H9 (cell line): ENCODE measurements at regions not wholly inside any gene's neighbourhood (a gene's known extent, or its start where the extent isn't known, plus 50 kb on each side); places are given as distances from the start of the nearest gene placed in this dataset.

Experiments used
- DNase-seq: peaks from one replicate; pipeline ENCODE4 v3.0.0-alpha.2; 2017
- H2AFZ ChIP-seq: one replicate; pipeline ENCODE4 v1.6.1; 2013; ENCODE audit warnings: mild to moderate bottlenecking, low read length, control low read depth, moderate library complexity
- H2AK5ac ChIP-seq: 2 replicates; pipeline ENCODE4 v1.6.1; 2013; ENCODE audit warnings: low read length, control low read depth, mixed read lengths; ENCODE audit not compliant: insufficient read length
- H2BK120ac ChIP-seq: one replicate; pipeline ENCODE4 v1.6.1; 2013; ENCODE audit warnings: low read depth, mild to moderate bottlenecking, low read length, control low read depth, inconsistent platforms; ENCODE audit not compliant: poor library complexity, severe bottlenecking
- H2BK12ac ChIP-seq: 2 replicates; pipeline ENCODE4 v1.6.1; 2013; ENCODE audit warnings: low read length, control low read depth, mixed read lengths, low read depth; ENCODE audit not compliant: insufficient read length
- H2BK15ac ChIP-seq: 2 replicates; pipeline ENCODE4 v1.6.1; 2013; ENCODE audit warnings: low read depth, low read length, control low read depth
- H2BK20ac ChIP-seq: one replicate; pipeline ENCODE4 v1.6.1; 2013; ENCODE audit warnings: low read depth, mild to moderate bottlenecking, low read length, control low read depth, inconsistent platforms; ENCODE audit not compliant: poor library complexity, severe bottlenecking
- H2BK5ac ChIP-seq: 2 replicates; pipeline ENCODE4 v1.6.1; 2013; ENCODE audit warnings: low read length, control low read depth, mixed read lengths; ENCODE audit not compliant: insufficient read length
- H3K14ac ChIP-seq: 2 replicates; pipeline ENCODE4 v1.6.1; 2013; ENCODE audit warnings: low read length, control low read depth; ENCODE audit not compliant: insufficient read depth
- H3K18ac ChIP-seq: 2 replicates; pipeline ENCODE4 v1.6.1; 2013; ENCODE audit warnings: low read depth, mild to moderate bottlenecking, mixed read lengths, low read length, control low read depth; ENCODE audit not compliant: insufficient read length
- H3K23ac ChIP-seq: 2 replicates; pipeline ENCODE4 v1.6.1; 2013; ENCODE audit warnings: low read length, control low read depth, mixed read lengths, low read depth; ENCODE audit not compliant: insufficient read length
- H3K23me2 ChIP-seq: 2 replicates; pipeline ENCODE4 v1.6.1; 2013; ENCODE audit warnings: low read depth, mild to moderate bottlenecking, mixed read lengths, low read length, control low read depth; ENCODE audit not compliant: insufficient read length, poor library complexity, severe bottlenecking
- H3K27ac ChIP-seq: 2 replicates; pipeline ENCODE4 v1.5.1; 2013; ENCODE audit warnings: low read length, control low read depth, mixed read lengths, low read depth; ENCODE audit not compliant: insufficient read length
- H3K27me3 ChIP-seq: 2 replicates; pipeline ENCODE4 v1.6.1; 2013; ENCODE audit warnings: low read length, control low read depth, inconsistent platforms; ENCODE audit not compliant: insufficient read depth
- H3K4ac ChIP-seq: 2 replicates; pipeline ENCODE4 v1.6.1; 2013; ENCODE audit warnings: low read depth, mild to moderate bottlenecking, control low read depth, inconsistent platforms, low read length, moderate library complexity
- H3K4me1 ChIP-seq: 2 replicates; pipeline ENCODE4 v1.6.1; 2013; ENCODE audit warnings: low read length, control low read depth, inconsistent platforms; ENCODE audit not compliant: insufficient read depth
- H3K4me2 ChIP-seq: 2 replicates; pipeline ENCODE4 v1.6.1; 2013; ENCODE audit warnings: low read length, control low read depth, mixed read lengths; ENCODE audit not compliant: insufficient read length, insufficient read depth
- H3K56ac ChIP-seq: 2 replicates; pipeline ENCODE4 v1.6.1; 2013; ENCODE audit warnings: low read depth, mild to moderate bottlenecking, mixed read lengths, low read length, control low read depth; ENCODE audit not compliant: insufficient read length
- H3K79me1 ChIP-seq: 2 replicates; pipeline ENCODE4 v1.6.1; 2013; ENCODE audit warnings: low read depth, mild to moderate bottlenecking, moderate library complexity, low read length, control low read depth, inconsistent platforms; ENCODE audit not compliant: insufficient read depth, poor library complexity, severe bottlenecking
- H3K79me2 ChIP-seq: 2 replicates; pipeline ENCODE4 v1.6.1; 2013; ENCODE audit warnings: low read length, control low read depth, inconsistent platforms; ENCODE audit not compliant: insufficient read depth
- H3K9ac ChIP-seq: 2 replicates; pipeline ENCODE4 v1.6.1; 2013; ENCODE audit warnings: low read length, control low read depth, mixed read lengths; ENCODE audit not compliant: insufficient read length; ENCODE audit errors: extremely low read depth
- H3K9me3 ChIP-seq: one replicate; pipeline ENCODE4 v1.6.1; 2013; ENCODE audit warnings: low read depth, low read length, inconsistent platforms; ENCODE audit not compliant: control insufficient read depth
- H3T11ph ChIP-seq: one replicate; pipeline ENCODE4 v1.6.1; 2013; ENCODE audit warnings: mild to moderate bottlenecking, low read length, control low read depth, inconsistent platforms
- H4K20me1 ChIP-seq: one replicate; pipeline ENCODE4 v1.6.1; 2013; ENCODE audit not compliant: control insufficient read depth, insufficient read length, insufficient read depth
- H4K5ac ChIP-seq: 2 replicates; pipeline ENCODE4 v1.6.1; 2013; ENCODE audit warnings: low read depth, mild to moderate bottlenecking, mixed read lengths, low read length, control low read depth; ENCODE audit not compliant: insufficient read length
- H4K8ac ChIP-seq: replicated peaks from 2 replicates; pipeline ENCODE4 v1.6.1; 2013; ENCODE audit warnings: low read length, control low read depth, mixed read lengths, low read depth; ENCODE audit not compliant: insufficient read length
- H4K91ac ChIP-seq: 2 replicates; pipeline ENCODE4 v1.6.1; 2013; ENCODE audit warnings: low read depth, mild to moderate bottlenecking, moderate library complexity, mixed read lengths, low read length, control low read depth; ENCODE audit not compliant: insufficient read length
- H3K27ac Mint-ChIP-seq, 3 experiments: 2 replicates in 2 of 3; 3 replicates in 1 of 3; pipeline ENCODE4 v1.8.0; 2020 to 2021; ENCODE audit warnings: mixed read lengths in 3 of 3, mild to moderate bottlenecking in 1 of 3, moderate library complexity in 1 of 3
- H3K27me3 Mint-ChIP-seq: 2 replicates; pipeline ENCODE4 v1.8.0; 2021; ENCODE audit warnings: low read depth, mild to moderate bottlenecking, moderate library complexity, mixed read lengths
- H3K36me3 Mint-ChIP-seq, 3 experiments: 2 replicates in 2 of 3; 3 replicates in 1 of 3; pipeline ENCODE4 v1.8.0; 2020 to 2021; ENCODE audit warnings: low read depth in 3 of 3, mixed read lengths in 3 of 3; ENCODE audit not compliant: insufficient read depth in 1 of 3
- H3K4me1 Mint-ChIP-seq, 2 experiments: 2 replicates each; pipeline ENCODE4 v1.8.0; 2020; ENCODE audit warnings: mixed read lengths in 2 of 2
- H3K4me3 Mint-ChIP-seq, 2 experiments: 2 replicates in 1 of 2; 3 replicates in 1 of 2; pipeline ENCODE4 v1.8.0; 2020 to 2021; ENCODE audit warnings: mild to moderate bottlenecking in 2 of 2, mixed read lengths in 2 of 2, moderate library complexity in 1 of 2
- H3K9me3 Mint-ChIP-seq, 2 experiments: 2 replicates in 1 of 2; 3 replicates in 1 of 2; pipeline ENCODE4 v1.8.0; 2020; ENCODE audit warnings: mild to moderate bottlenecking in 2 of 2, mixed read lengths in 2 of 2, moderate library complexity in 1 of 2
- WGBS: extraction: QIAGEN DNeasy Blood & Tissue Kit; methylation state at CpG from one replicate; pipeline ENCODE4 v1.1.7; 2013; ENCODE audit warnings: missing lambda C conversion rate, low lambda C conversion rate, mixed read lengths; ENCODE audit not compliant: insufficient read length; ENCODE audit errors: extremely low coverage; 5-methylcytosine and 5-hydroxymethylcytosine counted together
- TF ChIP-seq, protein P1 (sequence below): fragments of 200-600 bp; sonication (generic); conservative IDR thresholded peaks from 3 replicates; pipeline ENCODE4 v1.8.0; 2021; ENCODE audit warnings: antibody characterized with exemption, mild to moderate bottlenecking

GRCh38 chr5:171647904-171648260, 137.7 kb upstream of the SMIM23 start:
- no peak overlapping the region for H2BK15ac ChIP-seq
- no peak for DNase-seq
- H2AFZ ChIP-seq: no peak overlapping the region
- H4K91ac ChIP-seq: no peak overlapping the region
- no peak overlapping the region for H3K27ac ChIP-seq
- no peak overlapping the region for H3T11ph ChIP-seq
- H3K23ac ChIP-seq: no peak overlapping the region
- no peaks in the 10 kb centered on the region; a peak in 1 of 5 replicates for H3K9me3 Mint-ChIP-seq
- H3K56ac ChIP-seq: no peak overlapping the region
- WGBS: no CpG with 5 or more reads among the region's 4 CpGs
- H3K79me2 ChIP-seq: no peaks in the 10 kb centered on the region
- H3K9me3 ChIP-seq: no peaks in the 10 kb centered on the region
- H3K36me3 Mint-ChIP-seq: no peaks in the 10 kb centered on the region
- no peak overlapping the region for H2BK12ac ChIP-seq
- H3K4me1 ChIP-seq: peaks cover 3% of the 10 kb centered on the region; the same call in 1 of the 2 replicates
- no peaks in the 10 kb centered on the region for H3K79me1 ChIP-seq
- no peak overlapping the region for H4K5ac ChIP-seq
- TF ChIP-seq, protein P1, sequence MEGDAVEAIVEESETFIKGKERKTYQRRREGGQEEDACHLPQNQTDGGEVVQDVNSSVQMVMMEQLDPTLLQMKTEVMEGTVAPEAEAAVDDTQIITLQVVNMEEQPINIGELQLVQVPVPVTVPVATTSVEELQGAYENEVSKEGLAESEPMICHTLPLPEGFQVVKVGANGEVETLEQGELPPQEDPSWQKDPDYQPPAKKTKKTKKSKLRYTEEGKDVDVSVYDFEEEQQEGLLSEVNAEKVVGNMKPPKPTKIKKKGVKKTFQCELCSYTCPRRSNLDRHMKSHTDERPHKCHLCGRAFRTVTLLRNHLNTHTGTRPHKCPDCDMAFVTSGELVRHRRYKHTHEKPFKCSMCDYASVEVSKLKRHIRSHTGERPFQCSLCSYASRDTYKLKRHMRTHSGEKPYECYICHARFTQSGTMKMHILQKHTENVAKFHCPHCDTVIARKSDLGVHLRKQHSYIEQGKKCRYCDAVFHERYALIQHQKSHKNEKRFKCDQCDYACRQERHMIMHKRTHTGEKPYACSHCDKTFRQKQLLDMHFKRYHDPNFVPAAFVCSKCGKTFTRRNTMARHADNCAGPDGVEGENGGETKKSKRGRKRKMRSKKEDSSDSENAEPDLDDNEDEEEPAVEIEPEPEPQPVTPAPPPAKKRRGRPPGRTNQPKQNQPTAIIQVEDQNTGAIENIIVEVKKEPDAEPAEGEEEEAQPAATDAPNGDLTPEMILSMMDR: no peak
- no peaks in the 10 kb centered on the region for H4K20me1 ChIP-seq
- no peak overlapping the region for H3K14ac ChIP-seq
- no peak overlapping the region for H3K4ac ChIP-seq
- H2BK120ac ChIP-seq: no peak overlapping the region
- H3K4me2 ChIP-seq: no peak overlapping the region
- no peak overlapping the region for H2BK20ac ChIP-seq
- H3K4me1 Mint-ChIP-seq: peaks cover 32 to 45% of the 10 kb centered on the region in 2 experiments
- no peak overlapping the region for H3K18ac ChIP-seq
- H3K4me3 Mint-ChIP-seq: no peak overlapping the region
- H3K23me2 ChIP-seq: no peaks in the 10 kb centered on the region
- H3K27me3 Mint-ChIP-seq: peaks cover 17% of the 10 kb centered on the region
- no peak overlapping the region for H4K8ac ChIP-seq
- no peak overlapping the region for H2BK5ac ChIP-seq
- H3K9ac ChIP-seq: no peak overlapping the region
- H3K27ac Mint-ChIP-seq: no peak overlapping the region; a peak in 1 of 7 replicates
- H2AK5ac ChIP-seq: no peak overlapping the region
- H3K27me3 ChIP-seq: no peaks in the 10 kb centered on the region
